A673 (cell line): ENCODE measurements at regions not wholly inside any gene's neighbourhood (a gene's known extent, or its start where the extent isn't known, plus 50 kb on each side); places are given as distances from the start of the nearest gene placed in this dataset.

Experiments
- BruUV-seq: library from RNA; stranded (reverse); fragments of 400-500 nt; replicated peaks from 2 replicates; lab custom pipeline; 2021; lab: Mats Ljungman, UMichigan
- CTCF ChIA-PET: fragments of 300-600 bp; sonication (Branson Sonifier 250); formaldehyde crosslinking; loops from one replicate; lab custom pipeline; 2022; ENCODE audit warnings: antibody characterized with exemption; lab: Charles Lee
- POLR2A ChIA-PET: fragments of 300-600 bp; sonication (Branson Sonifier 250); formaldehyde crosslinking; loops from one replicate; lab custom pipeline; 2022; ENCODE audit warnings: antibody characterized with exemption; ENCODE audit not compliant: low non-redundant PET; lab: Charles Lee
- DNase-seq: peaks from one replicate; pipeline ENCODE4 v3.0.0-alpha.2; 2015; ENCODE audit warnings: low spot score
- H3K27ac ChIP-seq: fragments of 200-600 bp; sonication (generic); 2 replicates; pipeline ENCODE4 v1.5.1; 2016; ENCODE audit warnings: mixed run types, low read depth, mild to moderate bottlenecking, mixed read lengths, antibody characterized with exemption, low read length; ENCODE audit not compliant: poor library complexity, severe bottlenecking
- H3K27me3 ChIP-seq: fragments of 200-600 bp; sonication (generic); replicated peaks from 2 replicates; pipeline ENCODE4 v1.6.1; 2017; ENCODE audit warnings: mixed run types, low read depth, mild to moderate bottlenecking, mixed read lengths, antibody characterized with exemption, low read length; ENCODE audit not compliant: insufficient read depth, poor library complexity
- H3K36me3 ChIP-seq: fragments of 200-600 bp; sonication (generic); 2 replicates; pipeline ENCODE4 v1.6.1; 2016; ENCODE audit warnings: mixed run types, mild to moderate bottlenecking, mixed read lengths, antibody characterized with exemption, low read length; ENCODE audit not compliant: insufficient read depth, poor library complexity, severe bottlenecking
- H3K4me1 ChIP-seq: fragments of 200-600 bp; sonication (generic); 2 replicates; pipeline ENCODE4 v1.6.1; 2017; ENCODE audit warnings: mixed run types, mild to moderate bottlenecking, mixed read lengths, antibody characterized with exemption, low read length; ENCODE audit not compliant: insufficient read depth, poor library complexity, severe bottlenecking
- H3K4me3 ChIP-seq: fragments of 200-600 bp; sonication (generic); 2 replicates; pipeline ENCODE4 v1.5.1; 2016; ENCODE audit warnings: low read depth, mixed run types, mild to moderate bottlenecking, mixed read lengths, low read length; ENCODE audit not compliant: poor library complexity, severe bottlenecking
- H3K9me3 ChIP-seq: fragments of 200-600 bp; sonication (generic); 2 replicates; pipeline ENCODE4 v1.6.1; 2016; ENCODE audit warnings: mixed run types, low read depth, mild to moderate bottlenecking, mixed read lengths, antibody characterized with exemption, low read length; ENCODE audit not compliant: poor library complexity, severe bottlenecking
- CTCF ChIP-seq: fragments of 300-800, 200-600 bp; sonication (generic); conservative IDR thresholded peaks from 2 replicates; pipeline ENCODE4 v1.5.1; 2017; ENCODE audit warnings: low read depth, mild to moderate bottlenecking, antibody characterized with exemption, low read length, moderate library complexity, mixed read lengths
- EZH2 ChIP-seq: fragments of 200-600 bp; sonication (generic); IDR thresholded peaks from 2 replicates; pipeline ENCODE4 v1.6.1; 2017; ENCODE audit warnings: borderline replicate concordance, low read depth, mild to moderate bottlenecking, mixed read lengths, antibody characterized with exemption, low read length; ENCODE audit not compliant: poor library complexity, severe bottlenecking
- intact Hi-C: fragments of 100-400 bp; cut with micrococcal nuclease; formaldehyde crosslinking; loops from one replicate; pipeline ENCODE4 v1.10.0; 2022; ENCODE audit not compliant: unreplicated experiment

- no peak for TF ChIP-seq EZH2
- no peak for TF ChIP-seq CTCF
- peaks cover 8% of the 10 kb centered on the region for H3K4me1 ChIP-seq
- H3K36me3 ChIP-seq, result no peaks in the 10 kb centered on the region
- DNase-seq, result no peak
- no peak overlapping the region for H3K4me3 ChIP-seq
- BruUV-seq, result no TSS peak
- peaks cover under 1% of the 10 kb centered on the region for H3K27me3 ChIP-seq
- POLR2A ChIA-PET, result no interaction called here
- H3K9me3 ChIP-seq, result no peaks in the 10 kb centered on the region
- H3K27ac ChIP-seq, result no peak overlapping the region
- CTCF ChIA-PET, result no interaction called here
- intact Hi-C loops, result no loop called here
Observed at GRCh38 chr21:38740090-38740489, 65.6 kb upstream of the ETS2 start.

- POLR2A ChIA-PET, result no interaction called here
- CTCF ChIA-PET, result no interaction called here
- H3K4me3 ChIP-seq, result no peak overlapping the region
- intact Hi-C loops, result no loop called here
- no peak overlapping the region for H3K27ac ChIP-seq
- peaks cover 9% of the 10 kb centered on the region for H3K4me1 ChIP-seq
- no peaks in the 10 kb centered on the region for H3K27me3 ChIP-seq
- TF ChIP-seq EZH2, result no peak
- TF ChIP-seq CTCF, result no peak
- no peaks in the 10 kb centered on the region for H3K9me3 ChIP-seq
- DNase-seq, result no peak
- no TSS peak for BruUV-seq
- H3K36me3 ChIP-seq, result no peaks in the 10 kb centered on the region
Observed at GRCh38 chr21:38741092-38741949, 64.4 kb upstream of the ETS2 start.

DNA sequence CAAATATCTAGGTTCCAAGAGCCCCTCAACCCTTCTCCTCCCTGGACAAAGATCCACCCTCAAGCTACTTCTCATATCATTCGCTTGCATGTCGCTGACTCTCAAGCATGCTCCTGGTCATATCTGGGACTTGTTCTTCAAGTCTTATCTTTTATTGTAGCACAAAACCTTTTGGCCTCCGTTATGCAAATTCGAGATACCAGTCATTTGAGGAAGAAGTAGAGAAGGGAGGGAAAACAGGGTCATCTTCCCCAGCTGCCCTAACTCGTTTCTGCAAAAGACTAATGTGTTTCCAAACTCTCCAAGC, 63.8 kb upstream of the ETS2 start:
- intact Hi-C loops, result no loop called here
- POLR2A ChIA-PET, result no interaction called here
- H3K9me3 ChIP-seq, result no peaks in the 10 kb centered on the region
- CTCF ChIA-PET, result no interaction called here
- no peaks in the 10 kb centered on the region for H3K27me3 ChIP-seq
- no peaks in the 10 kb centered on the region for H3K36me3 ChIP-seq
- no TSS peak for BruUV-seq
- TF ChIP-seq CTCF (no peak), EZH2 (no peak)
- peaks cover 9% of the 10 kb centered on the region for H3K4me1 ChIP-seq
- no peak for DNase-seq
- no peak overlapping the region for H3K27ac ChIP-seq
- no peak overlapping the region for H3K4me3 ChIP-seq
